ENCODE measurements at regions not wholly inside any gene's neighbourhood (a gene's known extent, or its start where the extent isn't known, plus 50 kb on each side); places are given as distances from the start of the nearest gene placed in this dataset.

- H3K4me1 ChIP-seq: peaks cover 17% of the 10 kb centered on the region
- CTCF ChIA-PET: interaction anchor here (3.1 kb wide), 1 partner anchor 10 kb away, joined by 12 read pairs; no protein-coding TSS in a partner anchor
- no peak overlapping the region for H3K4me2 ChIP-seq
- no peak overlapping the region for H3K27ac ChIP-seq
- DNase-seq (ENCODE audit: low read depth in 1 of 2, low spot score in 1 of 2) (no peak), ATAC-seq (no peak), FAIRE-seq (no peak)
- no peak overlapping the region for H3K4me3 ChIP-seq
- POLR2A ChIA-PET: no interaction called here
- H3K9me3 ChIP-seq: no peaks in the 10 kb centered on the region
- WGBS (ENCODE audit: missing lambda C conversion rate): 87% methylated on average over 3 of the region's 3 CpGs
- TF ChIP-seq POLR2A (IDR thresholded peaks at IDR 0.05; ENCODE audit: low read length): no peak
- no peak for TF ChIP-seq HES2 (IDR thresholded peaks at IDR 0.05)
These were observed 67.5 kb upstream of the PRDX6 start for GRCh38 chr1:173409613-173410012.

GRCh38 chr1:173410133-173410793 lies 66.9 kb upstream of the PRDX6 start:
- Histone ChIP-seq H3K9me3 (no peaks in the 10 kb centered on the region), H3K4me2 (no peak overlapping the region), H3K4me1 (peaks cover 17% of the 10 kb centered on the region), H3K4me3 (no peak overlapping the region), H3K27ac (no peak overlapping the region)
- POLR2A ChIA-PET: no interaction called here
- TF ChIP-seq JUN (IDR thresholded peaks at IDR 0.05) (no peak), HEYL (CRISPR knock-in tag; IDR thresholded peaks at IDR 0.05) (no peak)
- WGBS (ENCODE audit: missing lambda C conversion rate): 81% methylated on average over 4 of the region's 4 CpGs
- FAIRE-seq: no peak
- ATAC-seq: no peak
- no peak for DNase-seq (ENCODE audit: low read depth in 1 of 2, low spot score in 1 of 2)
- CTCF ChIA-PET: interaction anchor here (3.1 kb wide), 1 partner anchor 10 kb away, joined by 12 read pairs; no protein-coding TSS in a partner anchor

GRCh38 chr1:173410794-173411236 lies 66.3 kb upstream of the PRDX6 start:
- FAIRE-seq (no peak), DNase-seq (ENCODE audit: low read depth in 1 of 2, low spot score in 1 of 2) (no peak), ATAC-seq (no peak)
- no peaks in the 10 kb centered on the region for H3K9me3 ChIP-seq
- WGBS (ENCODE audit: missing lambda C conversion rate): 93% methylated on average over 5 of the region's 5 CpGs
- no peak overlapping the region for H3K4me2 ChIP-seq
- H3K27ac ChIP-seq: no peak overlapping the region
- peaks cover 13% of the 10 kb centered on the region for H3K4me1 ChIP-seq
- POLR2A ChIA-PET: no interaction called here
- H3K4me3 ChIP-seq: no peak overlapping the region
- CTCF ChIA-PET: interaction anchor here (0.6 to 3.1 kb wide), 2 partner anchors 9 to 817 kb away, joined by 3 to 12 read pairs; no protein-coding TSS in a partner anchor
- no peak for TF ChIP-seq SREBF2 (IDR thresholded peaks at IDR 0.05)

- Histone ChIP-seq H3K4me1 (peaks cover 2% of the 10 kb centered on the region; the same call in 1 of the 3 replicates), H3K4me2 (no peak overlapping the region), H3K27ac (no peak overlapping the region), H3K4me3 (no peak overlapping the region), H3K9me3 (no peaks in the 10 kb centered on the region)
- CTCF ChIA-PET: interaction anchor here (3.1 kb wide), 1 partner anchor 8 kb away, joined by 12 read pairs; no protein-coding TSS in a partner anchor
- 0 out of 4 replicates have a peak, but pooled peaks of 1 of the 2 experiments have one; percentile 27 for TF ChIP-seq CEBPB (IDR thresholded peaks at IDR 0.05)
- TF ChIP-seq KDM1A (IDR thresholded peaks at IDR 0.05; ENCODE audit: low read depth): no peak
- POLR2A ChIA-PET: interaction anchor here (0.7 kb wide), 1 partner anchor 17 kb away, joined by 5 read pairs; no protein-coding TSS in a partner anchor
- DNase-seq (ENCODE audit: low read depth in 1 of 2, low spot score in 1 of 2) (peak in 1 of 2 experiments; percentile 29), ATAC-seq (peak; percentile 51 to 62; a peak in 2 of 6 replicates), FAIRE-seq (no peak)
- WGBS (ENCODE audit: missing lambda C conversion rate): 80% methylated on average over 17 of the region's 17 CpGs
These were observed 65.0 kb upstream of the PRDX6 start for GRCh38 chr1:173411835-173412742.

GRCh38 chr1:173413271-173413707 lies 63.8 kb upstream of the PRDX6 start:
- Histone ChIP-seq H3K4me1 (no peaks in the 10 kb centered on the region), H3K4me2 (no peak overlapping the region), H3K27ac (no peak overlapping the region), H3K4me3 (no peak overlapping the region), H3K9me3 (no peaks in the 10 kb centered on the region)
- no peak for DNase-seq (ENCODE audit: low read depth in 1 of 2, low spot score in 1 of 2)
- 0 out of 6 replicates have a peak, but pooled peaks of 1 of the 2 experiments have one; percentile 19 for ATAC-seq
- ChIA-PET CTCF (interaction anchor here (0.6 to 1.6 kb wide), 2 partner anchors 671 to 838 kb away, joined by 4 to 6 read pairs; no protein-coding TSS in a partner anchor), POLR2A (no interaction called here)
- no peak for FAIRE-seq
- TF ChIP-seq BCL3 (IDR thresholded peaks at IDR 0.05) (no peak), CHD4 (IDR thresholded peaks at IDR 0.05; ENCODE audit: borderline replicate concordance) (no peak), MAFK (IDR thresholded peaks at IDR 0.05; ENCODE audit: partially characterized antibody) (no peak), HEYL (CRISPR knock-in tag; IDR thresholded peaks at IDR 0.05) (no peak), RARB (CRISPR knock-in tag; IDR thresholded peaks at IDR 0.05) (no peak), RFX5 (IDR thresholded peaks at IDR 0.05) (no peak), ZFP36 (IDR thresholded peaks at IDR 0.05; ENCODE audit: borderline replicate concordance, partially characterized antibody) (no peak), JUNB (IDR thresholded peaks at IDR 0.05) (no peak), ESRRA (IDR thresholded peaks at IDR 0.05; ENCODE audit: borderline replicate concordance, low read length) (no peak), RCOR1 (IDR thresholded peaks at IDR 0.05; ENCODE audit: low read depth, low read length) (no peak), EHMT2 (IDR thresholded peaks at IDR 0.05; ENCODE audit: low read depth) (no peak), JUN (IDR thresholded peaks at IDR 0.05) (no peak), FOXS1 (CRISPR knock-in tag; IDR thresholded peaks at IDR 0.05) (no peak), SREBF2 (IDR thresholded peaks at IDR 0.05) (no peak), SMC3 (IDR thresholded peaks at IDR 0.05) (no peak), HOXB13 (CRISPR knock-in tag; IDR thresholded peaks at IDR 0.05; ENCODE audit: low read depth) (no peak), CHD2 (IDR thresholded peaks at IDR 0.05; ENCODE audit: low read length, partially characterized antibody) (no peak), BHLHE40 (IDR thresholded peaks at IDR 0.05; ENCODE audit: low read depth, low read length) (no peak), POLR2A (IDR thresholded peaks at IDR 0.05; ENCODE audit: low read length) (no peak)
- WGBS (ENCODE audit: missing lambda C conversion rate): 89% methylated on average over 6 of the region's 7 CpGs
